Activated naive CD4-positive, alpha-beta T cell treated with anti-CD3 and anti-CD28 coated beads for 36 hours (primary cell): ENCODE measurements at regions not wholly inside any gene's neighbourhood (a gene's known extent, or its start where the extent isn't known, plus 50 kb on each side); places are given as distances from the start of the nearest gene placed in this dataset.

Experiments used
- CTCF ChIA-PET: fragments of 350-600 bp; sonication (Branson Sonifier 250); formaldehyde crosslinking; loops from one replicate; lab custom pipeline; 2021; ENCODE audit warnings: antibody characterized with exemption; lab: Charles Lee
- DNase-seq: peaks from one replicate; pipeline ENCODE4 v3.0.0-alpha.2; 2020
- H3K27ac Mint-ChIP-seq: one replicate; pipeline ENCODE4 v1.8.0; 2021; ENCODE audit warnings: mild to moderate bottlenecking, mixed read lengths
- H3K27me3 Mint-ChIP-seq: one replicate; pipeline ENCODE4 v1.8.0; 2021; ENCODE audit warnings: low read depth, mixed read lengths
- H3K36me3 Mint-ChIP-seq: one replicate; pipeline ENCODE4 v1.8.0; 2021; ENCODE audit warnings: low read depth, mixed read lengths
- H3K4me1 Mint-ChIP-seq: one replicate; pipeline ENCODE4 v1.8.0; 2021; ENCODE audit warnings: low read depth, mixed read lengths
- H3K4me3 Mint-ChIP-seq: one replicate; pipeline ENCODE4 v1.8.0; 2021; ENCODE audit warnings: mild to moderate bottlenecking, moderate library complexity, mixed read lengths
- H3K9me3 Mint-ChIP-seq: one replicate; pipeline ENCODE4 v1.8.0; 2021; ENCODE audit warnings: mixed read lengths
- intact Hi-C: fragments of 100-400 bp; cut with micrococcal nuclease; formaldehyde crosslinking; loops from one replicate; pipeline ENCODE4 v1.15.1; 2023

GRCh38 chr3:94272016-94272415, 209.2 kb downstream of the NSUN3 start:
- Mint-ChIP-seq H3K9me3 (no peaks in the 10 kb centered on the region), H3K36me3 (no peaks in the 10 kb centered on the region), H3K4me1 (no peaks in the 10 kb centered on the region), H3K4me3 (no peak overlapping the region), H3K27me3 (no peaks in the 10 kb centered on the region), H3K27ac (no peak overlapping the region)
- intact Hi-C loops = no loop called here
- DNase-seq = no peak
- CTCF ChIA-PET = no interaction called here

GRCh38 chr3:94280958-94281357, 218.1 kb downstream of the NSUN3 start:
- no peak for DNase-seq
- Mint-ChIP-seq H3K9me3 (no peaks in the 10 kb centered on the region), H3K36me3 (no peaks in the 10 kb centered on the region), H3K4me1 (no peaks in the 10 kb centered on the region), H3K27ac (no peak overlapping the region), H3K4me3 (no peak overlapping the region), H3K27me3 (no peaks in the 10 kb centered on the region)
- intact Hi-C loops = no loop called here
- CTCF ChIA-PET = no interaction called here

- CTCF ChIA-PET = no interaction called here
- DNase-seq = no peak
- Mint-ChIP-seq H3K9me3 (no peaks in the 10 kb centered on the region), H3K27ac (no peak overlapping the region), H3K27me3 (no peaks in the 10 kb centered on the region), H3K4me3 (no peak overlapping the region), H3K36me3 (no peaks in the 10 kb centered on the region), H3K4me1 (no peaks in the 10 kb centered on the region)
- intact Hi-C loops = no loop called here
Observed at GRCh38 chr3:94285872-94286271, 223.0 kb downstream of the NSUN3 start.

- Mint-ChIP-seq H3K27me3 (no peaks in the 10 kb centered on the region), H3K4me3 (no peak overlapping the region), H3K36me3 (no peaks in the 10 kb centered on the region), H3K9me3 (no peaks in the 10 kb centered on the region), H3K27ac (no peak overlapping the region), H3K4me1 (no peaks in the 10 kb centered on the region)
- CTCF ChIA-PET = no interaction called here
- DNase-seq = no peak
- intact Hi-C loops = loop anchor here (10.0 kb wide), 1 partner anchor 173 kb away; no protein-coding TSS in a partner anchor
Observed at GRCh38 chr3:94291686-94292085, 228.8 kb downstream of the NSUN3 start.

GRCh38 chr3:94292151-94292550, 229.3 kb downstream of the NSUN3 start:
- CTCF ChIA-PET = no interaction called here
- DNase-seq = no peak
- Mint-ChIP-seq H3K27me3 (no peaks in the 10 kb centered on the region), H3K36me3 (no peaks in the 10 kb centered on the region), H3K9me3 (no peaks in the 10 kb centered on the region), H3K4me3 (no peak overlapping the region), H3K4me1 (no peaks in the 10 kb centered on the region), H3K27ac (no peak overlapping the region)
- intact Hi-C loops = loop anchor here (10.0 kb wide), 1 partner anchor 173 kb away; no protein-coding TSS in a partner anchor

GRCh38 chr3:94293793-94294195, 230.9 kb downstream of the NSUN3 start:
- no peaks in the 10 kb centered on the region for H3K36me3 Mint-ChIP-seq
- no peak overlapping the region for H3K4me3 Mint-ChIP-seq
- no peaks in the 10 kb centered on the region for H3K27me3 Mint-ChIP-seq
- intact Hi-C loops = loop anchor here (10.0 kb wide), 1 partner anchor 171 kb away; no protein-coding TSS in a partner anchor
- DNase-seq = no peak
- CTCF ChIA-PET = interaction anchor here (1.3 kb wide), 1 partner anchor 44 kb away, joined by 4 read pairs; no protein-coding TSS in a partner anchor
- no peaks in the 10 kb centered on the region for H3K9me3 Mint-ChIP-seq
- H3K4me1 Mint-ChIP-seq = no peaks in the 10 kb centered on the region
- H3K27ac Mint-ChIP-seq = no peak overlapping the region

GRCh38 chr3:94294806-94295205, 231.9 kb downstream of the NSUN3 start:
- CTCF ChIA-PET = interaction anchor here (1.3 kb wide), 1 partner anchor 45 kb away, joined by 4 read pairs; no protein-coding TSS in a partner anchor
- DNase-seq = no peak
- Mint-ChIP-seq H3K4me3 (no peak overlapping the region), H3K4me1 (no peaks in the 10 kb centered on the region), H3K9me3 (no peaks in the 10 kb centered on the region), H3K27ac (no peak overlapping the region), H3K36me3 (no peaks in the 10 kb centered on the region), H3K27me3 (no peaks in the 10 kb centered on the region)
- intact Hi-C loops = loop anchor here (10.0 kb wide), 1 partner anchor 170 kb away; no protein-coding TSS in a partner anchor

- Mint-ChIP-seq H3K27ac (no peak overlapping the region), H3K27me3 (no peaks in the 10 kb centered on the region), H3K4me1 (no peaks in the 10 kb centered on the region), H3K9me3 (no peaks in the 10 kb centered on the region), H3K4me3 (no peak overlapping the region), H3K36me3 (no peaks in the 10 kb centered on the region)
- DNase-seq = no peak
- CTCF ChIA-PET = no interaction called here
- intact Hi-C loops = loop anchor here (10.0 kb wide), 1 partner anchor 165 kb away; no protein-coding TSS in a partner anchor
Observed at GRCh38 chr3:94299716-94300115, 236.9 kb downstream of the NSUN3 start.

- DNase-seq = no peak
- H3K9me3 Mint-ChIP-seq = no peaks in the 10 kb centered on the region
- no peaks in the 10 kb centered on the region for H3K36me3 Mint-ChIP-seq
- H3K4me1 Mint-ChIP-seq = no peaks in the 10 kb centered on the region
- no peak overlapping the region for H3K4me3 Mint-ChIP-seq
- CTCF ChIA-PET = no interaction called here
- no peak overlapping the region for H3K27ac Mint-ChIP-seq
- no peaks in the 10 kb centered on the region for H3K27me3 Mint-ChIP-seq
- intact Hi-C loops = no loop called here
Observed at GRCh38 chr3:94301366-94301765, 238.5 kb downstream of the NSUN3 start.

- no peak overlapping the region for H3K4me3 Mint-ChIP-seq
- H3K36me3 Mint-ChIP-seq = no peaks in the 10 kb centered on the region
- H3K27ac Mint-ChIP-seq = no peak overlapping the region
- H3K9me3 Mint-ChIP-seq = no peaks in the 10 kb centered on the region
- no peak for DNase-seq
- no peaks in the 10 kb centered on the region for H3K27me3 Mint-ChIP-seq
- H3K4me1 Mint-ChIP-seq = no peaks in the 10 kb centered on the region
- CTCF ChIA-PET = interaction anchor here (0.6 kb wide), 1 partner anchor 139 kb away, joined by 3 read pairs; no protein-coding TSS in a partner anchor
- intact Hi-C loops = no loop called here
Observed at GRCh38 chr3:94303266-94303665, 240.4 kb downstream of the NSUN3 start.

GRCh38 chr3:94303897-94304296, 241.0 kb downstream of the NSUN3 start:
- Mint-ChIP-seq H3K9me3 (no peaks in the 10 kb centered on the region), H3K27me3 (no peaks in the 10 kb centered on the region), H3K4me3 (no peak overlapping the region), H3K36me3 (no peaks in the 10 kb centered on the region), H3K27ac (no peak overlapping the region), H3K4me1 (no peaks in the 10 kb centered on the region)
- CTCF ChIA-PET = no interaction called here
- intact Hi-C loops = no loop called here
- no peak for DNase-seq

- DNase-seq = no peak
- H3K27ac Mint-ChIP-seq = no peak overlapping the region
- intact Hi-C loops = no loop called here
- CTCF ChIA-PET = no interaction called here
- no peaks in the 10 kb centered on the region for H3K9me3 Mint-ChIP-seq
- no peak overlapping the region for H3K4me3 Mint-ChIP-seq
- H3K36me3 Mint-ChIP-seq = no peaks in the 10 kb centered on the region
- H3K27me3 Mint-ChIP-seq = no peaks in the 10 kb centered on the region
- no peaks in the 10 kb centered on the region for H3K4me1 Mint-ChIP-seq
Observed at GRCh38 chr3:94304954-94305353, 242.1 kb downstream of the NSUN3 start.

- Mint-ChIP-seq H3K4me3 (no peak overlapping the region), H3K27ac (no peak overlapping the region), H3K27me3 (no peaks in the 10 kb centered on the region), H3K4me1 (no peaks in the 10 kb centered on the region), H3K9me3 (no peaks in the 10 kb centered on the region), H3K36me3 (no peaks in the 10 kb centered on the region)
- CTCF ChIA-PET = no interaction called here
- intact Hi-C loops = no loop called here
- no peak for DNase-seq
Observed at GRCh38 chr3:94305835-94306611, 243.2 kb downstream of the NSUN3 start.
